NCI-H2107 treated with DMSO at 0.1 percent for 48 hours (cell line): ENCODE measurements at regions not wholly inside any gene's neighbourhood (a gene's known extent, or its start where the extent isn't known, plus 50 kb on each side); places are given as distances from the start of the nearest gene placed in this dataset.
"Not testable (repeated sequence)": the region's sequence is repeated elsewhere in the genome, so short reads cannot be mapped to it uniquely, and the experiment has no call there.

Source experiments
- DNase-seq: peaks from one replicate; lab custom pipeline; 2025; ENCODE audit not compliant: unreplicated experiment; lab: John Stamatoyannopoulos, UW

DNA sequence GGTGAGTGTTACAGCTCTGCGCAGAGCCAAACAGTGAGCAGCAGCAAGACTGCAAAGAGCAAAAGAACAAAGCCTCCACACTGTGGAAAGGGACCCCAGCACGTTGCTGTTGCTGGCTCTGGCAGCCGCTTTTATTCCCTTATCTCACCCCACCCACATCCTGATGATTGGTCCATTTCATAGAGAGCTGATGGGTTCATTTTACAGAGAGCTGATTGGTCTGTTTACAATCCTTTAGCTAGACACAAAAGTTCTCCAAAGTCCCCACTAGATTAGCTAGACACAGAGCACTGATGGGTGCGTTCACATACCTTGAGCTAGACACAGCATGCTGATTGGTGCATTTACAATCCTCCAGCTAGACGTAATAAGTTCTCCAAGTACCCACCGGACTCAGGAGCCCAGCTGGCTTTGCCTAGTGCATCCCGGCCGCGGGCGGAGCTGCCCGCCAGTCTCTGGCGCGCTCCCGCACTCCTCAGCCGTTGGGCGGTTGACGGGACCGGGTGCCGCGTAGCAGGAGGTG, 291.4 kb upstream of the PRSS16 start:
- peak; percentile 40 for DNase-seq

DNA sequence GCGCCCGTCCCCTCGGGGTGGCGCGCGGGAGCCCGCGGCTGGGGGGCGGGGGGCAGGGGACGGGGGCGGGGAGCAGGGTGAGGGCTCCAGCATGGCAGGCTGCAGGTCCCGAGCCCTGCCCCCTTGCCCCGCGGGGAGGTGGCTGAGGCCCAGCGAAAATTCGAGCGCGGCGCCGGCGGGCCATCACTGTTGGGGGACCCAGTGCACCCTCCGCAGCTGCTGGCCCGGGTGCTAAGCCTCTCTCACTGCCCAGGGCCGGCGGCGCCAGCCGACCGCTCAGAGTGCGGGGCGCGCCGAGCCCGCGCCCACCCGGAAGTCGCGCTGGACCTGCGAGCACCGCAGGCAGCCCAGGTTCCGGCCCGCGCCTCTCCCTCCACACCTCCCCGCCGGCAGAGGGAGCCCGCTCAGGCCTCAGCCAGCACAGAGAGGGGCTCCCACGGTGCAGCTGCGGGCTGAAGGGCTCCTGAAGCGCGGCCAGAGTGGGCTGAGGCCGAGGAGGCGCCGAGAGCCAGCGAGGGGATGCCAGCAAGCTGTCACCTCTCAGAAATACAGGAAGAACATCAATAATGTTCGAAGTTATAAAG, 290.8 kb upstream of the PRSS16 start:
- DNase-seq = not testable (repeated sequence)

DNA sequence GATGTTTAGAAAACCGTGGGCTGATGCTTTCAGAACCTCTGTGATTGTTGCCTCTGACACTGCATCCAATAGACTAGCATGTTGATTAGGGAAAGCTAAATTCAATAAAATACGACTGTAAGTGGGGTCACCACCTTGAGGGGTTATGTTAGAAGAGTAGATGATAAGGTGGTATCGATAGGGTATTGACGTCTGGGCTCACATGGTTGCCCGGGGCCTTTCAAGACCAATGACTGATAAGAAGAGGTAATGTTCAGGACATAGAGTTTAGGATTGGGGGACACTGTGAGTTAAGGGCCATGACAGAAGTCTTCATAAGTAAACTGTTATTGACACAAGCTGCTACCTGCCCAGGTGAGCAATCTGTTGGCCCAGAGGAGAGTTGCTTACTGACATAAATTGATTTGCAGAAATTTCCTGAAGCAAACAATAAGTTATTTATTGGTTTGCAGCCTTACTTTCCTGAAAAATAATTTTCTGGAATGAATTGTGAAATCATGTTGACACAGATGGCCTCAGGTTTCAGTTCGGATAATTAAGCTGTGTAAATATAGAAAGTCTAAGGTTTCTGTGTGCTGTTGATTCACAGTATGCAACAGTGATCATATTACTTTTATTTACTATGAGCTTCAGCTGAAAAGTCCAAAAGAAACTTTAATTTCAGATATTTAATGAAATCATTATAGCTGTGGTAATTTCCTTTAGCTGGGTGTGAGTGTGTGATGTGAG, 289.9 kb upstream of the PRSS16 start:
- not testable (repeated sequence) for DNase-seq

DNA sequence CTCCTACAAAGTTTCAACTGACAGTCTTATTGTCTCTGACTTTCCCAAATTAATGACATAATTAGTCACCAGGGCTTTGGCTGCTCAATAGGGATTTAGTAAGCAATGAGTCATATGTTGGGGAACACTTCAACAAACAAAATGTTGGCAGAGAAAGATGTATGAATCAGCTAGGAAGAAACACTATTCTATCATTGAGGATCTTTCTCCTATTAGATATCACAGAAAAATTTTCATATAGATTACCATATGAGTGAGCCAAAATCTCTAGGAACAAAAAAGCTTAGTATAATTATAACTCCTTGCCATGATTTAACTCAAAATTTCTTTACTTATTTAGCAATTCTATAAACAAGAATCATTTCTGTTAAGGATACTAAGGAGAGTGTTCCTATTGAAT, 286.3 kb upstream of the PRSS16 start:
- DNase-seq = not testable (repeated sequence)

DNA sequence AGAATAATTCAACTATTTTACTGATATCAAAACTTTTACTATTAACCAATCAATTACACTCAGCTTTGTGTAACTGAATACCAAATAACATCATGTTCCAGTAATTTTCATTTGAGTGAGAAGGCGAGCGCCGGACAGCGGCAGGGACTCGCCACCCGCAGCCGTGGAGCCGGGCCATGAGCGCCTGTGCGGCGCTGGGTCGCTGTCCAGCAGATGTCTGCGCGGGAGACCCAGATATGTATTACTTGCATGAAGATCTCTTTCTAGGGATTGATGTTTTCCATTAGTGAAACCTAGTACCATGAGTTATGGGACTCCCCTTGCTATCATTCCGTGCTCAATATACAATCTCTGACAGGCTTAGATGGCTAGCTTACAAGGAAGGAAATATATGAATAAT, 245.1 kb upstream of the PRSS16 start:
- DNase-seq = no peak

DNA sequence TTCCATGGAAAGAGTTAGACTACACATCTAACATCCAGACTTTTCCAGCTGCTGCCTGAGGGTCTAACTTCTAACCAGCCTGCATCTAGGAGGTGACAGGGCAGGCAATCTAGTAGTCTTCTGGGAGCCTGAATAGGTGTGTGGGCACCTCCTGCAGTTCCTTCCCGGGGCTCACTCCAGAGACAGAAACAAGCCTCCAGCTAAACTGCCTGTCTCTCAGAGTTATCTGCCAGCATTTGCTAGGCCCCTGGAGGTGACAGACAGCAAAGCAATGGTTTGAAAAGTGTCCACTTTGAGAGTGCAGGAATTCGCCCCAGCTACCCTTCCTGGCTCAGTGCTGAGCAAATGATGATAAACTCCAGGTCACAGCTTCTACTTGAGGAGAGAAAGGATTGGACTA, 240.5 kb upstream of the PRSS16 start:
- no peak for DNase-seq

DNA sequence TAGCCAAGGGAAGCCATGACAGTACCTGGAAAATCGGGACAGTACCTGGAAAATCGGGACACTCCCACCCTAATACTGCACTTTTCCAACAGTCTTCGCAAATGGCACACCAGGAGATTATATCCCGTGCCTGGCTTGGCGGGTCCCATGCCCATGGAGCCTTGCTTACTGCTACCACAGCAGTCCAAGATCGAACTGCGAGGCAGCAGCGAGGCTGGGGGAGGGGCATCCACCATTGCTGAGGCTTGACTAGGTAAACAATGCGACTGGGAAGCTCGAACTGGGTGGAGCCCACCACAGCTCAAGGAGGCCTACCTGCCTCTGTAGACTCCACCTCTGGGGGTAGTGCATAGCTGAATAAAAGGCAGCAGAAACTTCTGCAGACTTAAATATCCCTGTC, 238.9 kb upstream of the PRSS16 start:
- not testable (repeated sequence) for DNase-seq

DNA sequence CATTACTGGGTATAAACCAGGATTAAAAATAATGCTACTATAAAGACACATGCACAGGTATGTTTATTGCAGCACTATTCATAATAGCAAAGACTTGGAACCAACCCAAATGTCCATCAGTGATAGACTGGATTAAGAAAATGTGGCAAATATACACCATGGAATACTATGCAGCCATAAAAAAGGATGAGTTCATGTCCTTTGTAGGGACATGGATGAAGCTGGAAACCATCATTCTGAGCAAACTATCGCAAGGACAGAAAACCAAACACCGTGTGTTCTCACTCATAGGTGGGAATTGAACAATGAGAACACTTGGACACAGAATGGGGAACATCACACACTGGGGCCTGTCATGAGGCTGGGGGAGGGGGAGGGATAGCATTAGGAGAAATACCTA, 233.4 kb upstream of the PRSS16 start:
- DNase-seq = not testable (repeated sequence)

DNA sequence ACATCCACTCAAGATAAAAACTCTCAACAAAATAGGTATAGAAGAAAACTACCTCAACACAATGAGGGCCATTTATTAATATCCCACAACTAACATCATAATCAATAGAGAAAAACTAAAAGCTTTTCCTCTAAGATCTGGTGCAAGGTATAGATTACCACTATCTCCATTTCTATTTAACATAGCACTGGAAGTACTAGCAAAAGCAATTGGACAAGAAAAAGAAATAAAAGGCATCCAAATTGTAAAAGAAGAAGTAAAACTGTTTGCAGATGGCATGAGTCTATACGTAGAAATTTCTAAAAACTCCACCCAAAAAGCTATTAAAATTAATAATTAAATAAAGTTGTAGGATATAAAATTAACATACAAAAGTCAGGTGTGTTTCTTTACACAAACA, 230.8 kb upstream of the PRSS16 start:
- no peak for DNase-seq

DNA sequence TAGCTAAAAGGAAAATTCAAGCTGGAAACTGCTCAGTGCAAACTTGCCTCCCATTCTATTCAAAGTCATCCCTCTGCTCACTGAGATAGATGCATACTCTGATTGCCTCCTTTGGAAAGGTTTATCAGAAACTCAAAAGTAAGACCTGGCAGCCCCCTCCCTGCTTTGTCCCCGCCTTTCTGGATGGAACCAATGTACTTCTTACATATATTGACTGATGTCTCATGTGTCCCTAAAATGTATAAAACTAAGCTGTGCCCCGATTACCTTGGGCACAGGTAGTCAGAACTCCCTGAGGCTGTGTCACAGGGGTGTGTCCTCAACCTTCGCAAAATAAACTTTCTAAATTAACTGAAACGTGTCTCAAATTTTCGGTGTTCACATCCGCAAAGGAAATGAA, 229.1 kb upstream of the PRSS16 start:
- not testable (repeated sequence) for DNase-seq

DNA sequence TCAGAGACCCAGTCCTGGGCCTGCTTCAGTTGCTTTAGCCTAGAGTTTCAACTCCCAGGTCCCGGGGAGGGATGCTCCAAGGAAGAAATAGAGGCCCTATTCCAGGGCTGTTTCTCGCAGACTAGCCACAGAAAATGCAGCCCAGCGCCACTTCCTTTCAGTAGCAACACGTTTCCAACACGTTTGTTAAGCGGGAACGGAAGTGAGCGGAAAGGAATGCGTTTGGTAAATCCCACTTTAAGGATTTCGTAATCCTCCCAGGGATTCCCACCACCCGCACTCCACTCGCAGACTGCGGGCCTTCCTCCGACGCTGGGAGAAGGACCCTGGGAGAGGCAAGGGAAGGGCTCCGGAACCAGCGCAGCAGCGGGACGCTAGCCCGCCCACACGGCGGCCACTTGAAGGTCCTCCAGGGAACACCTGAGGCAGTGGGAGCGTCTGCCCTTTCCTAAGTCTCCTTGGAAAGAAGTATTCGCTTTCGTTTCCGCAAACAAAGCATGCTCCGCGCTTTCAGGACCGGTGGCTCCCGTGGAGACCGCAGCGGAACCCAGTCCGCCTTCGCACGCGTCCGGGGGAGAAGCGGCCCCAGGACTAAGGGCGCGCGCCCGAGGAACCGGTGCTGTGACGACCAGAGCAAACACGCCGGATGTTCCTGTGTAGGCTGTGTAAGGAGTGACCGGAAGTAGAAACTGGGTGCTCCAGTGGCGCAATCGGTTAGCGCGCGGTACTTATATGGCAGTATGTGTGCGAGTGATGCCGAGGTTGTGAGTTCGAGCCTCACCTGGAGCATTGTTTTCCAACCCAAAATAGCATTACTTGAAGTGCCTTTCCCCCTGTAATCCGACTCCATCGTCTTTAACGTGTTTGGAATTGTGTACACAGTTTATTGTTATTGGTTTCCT, 227.6 kb upstream of the PRSS16 start:
- DNase-seq = peak; percentile 35

DNA sequence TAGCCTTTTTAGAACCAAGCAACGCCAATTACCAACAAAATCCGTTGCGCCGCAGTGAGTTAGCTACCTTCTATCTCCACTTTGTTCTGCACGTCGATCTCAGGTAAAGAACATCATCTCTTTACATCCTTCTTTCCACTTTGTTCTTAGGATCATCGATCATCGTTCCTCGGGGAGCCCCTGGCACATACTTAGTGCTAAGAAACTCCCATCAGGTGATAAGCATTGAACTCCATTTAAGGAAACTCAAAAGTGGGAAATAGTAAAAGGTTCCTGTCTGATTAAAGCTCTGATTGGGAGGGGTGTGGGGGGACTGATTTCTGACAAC, 227.0 kb upstream of the PRSS16 start:
- DNase-seq = no peak

DNA sequence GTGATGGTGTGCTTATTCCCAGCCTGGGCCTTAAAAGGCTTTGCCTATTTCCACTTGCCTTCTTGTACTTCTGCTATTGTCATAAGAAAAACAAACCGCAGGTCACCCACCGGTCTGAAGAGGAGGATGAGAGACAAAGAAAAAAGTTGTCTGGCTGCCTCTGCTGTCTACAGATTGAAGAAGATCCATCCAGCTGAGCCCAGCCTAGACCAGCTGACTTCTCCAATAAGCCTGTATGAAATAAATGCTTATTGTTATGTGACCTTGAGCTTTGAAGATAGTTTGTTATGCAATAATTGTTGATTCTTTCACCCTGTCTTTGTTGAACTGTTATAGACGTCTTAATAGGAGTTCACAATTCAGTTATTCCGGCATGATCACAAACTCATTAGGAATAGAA, 223.8 kb upstream of the PRSS16 start:
- DNase-seq = no peak

DNA sequence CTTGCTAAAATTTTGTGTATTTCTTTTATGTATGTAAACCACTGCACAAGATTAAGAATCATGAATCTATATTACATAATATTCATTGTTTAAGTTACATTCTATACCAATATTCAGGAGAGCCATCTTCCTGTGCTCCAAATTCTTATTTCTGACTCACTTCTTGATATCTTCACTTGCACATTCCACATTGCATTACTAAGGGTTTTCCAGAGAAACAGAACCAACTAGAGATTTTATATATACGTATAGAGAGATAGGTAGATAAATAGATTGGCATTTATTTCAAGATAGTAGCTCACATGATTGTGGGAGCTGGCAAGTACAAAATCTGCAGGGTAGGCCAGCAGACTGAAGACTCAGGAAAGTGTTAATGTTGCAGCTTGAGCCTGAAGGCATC, 222.2 kb upstream of the PRSS16 start:
- no peak for DNase-seq

DNA sequence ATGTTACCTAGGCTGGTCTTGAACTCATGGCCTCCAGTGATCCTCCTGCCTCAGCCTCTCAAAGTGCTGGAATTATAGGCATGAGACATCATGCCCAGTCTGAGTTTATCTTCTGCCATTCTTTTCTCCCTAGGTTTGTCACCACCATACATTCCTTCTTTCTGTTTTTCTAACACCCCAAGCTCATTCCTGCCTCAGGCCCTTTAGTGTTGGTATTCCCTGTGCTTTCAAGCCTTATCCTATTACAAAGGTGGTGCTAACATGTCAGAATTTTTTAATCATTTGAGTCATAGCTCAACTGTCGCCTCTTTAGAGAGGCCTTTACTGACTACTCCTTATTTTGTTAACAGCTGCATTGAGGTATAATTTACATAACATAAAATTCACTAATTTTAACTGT, 221.1 kb upstream of the PRSS16 start:
- no peak for DNase-seq

DNA sequence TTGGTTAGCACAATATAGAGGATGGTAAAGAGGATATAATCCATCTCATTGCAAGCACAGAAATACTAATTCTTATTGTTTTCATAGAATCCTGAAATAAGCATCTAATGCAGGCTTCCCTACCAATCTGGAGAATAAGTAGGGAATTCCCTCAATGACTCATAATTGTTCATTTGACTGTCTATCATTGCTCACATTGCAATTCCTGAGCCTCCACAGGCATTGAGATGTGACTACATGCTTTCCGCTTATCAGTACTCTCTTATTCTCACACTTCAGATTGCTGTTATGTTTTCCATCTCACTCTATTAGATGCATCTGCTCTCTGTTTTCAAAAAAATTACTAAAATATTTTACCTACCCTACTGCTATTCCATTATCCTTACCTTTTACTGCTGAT, 216.2 kb upstream of the PRSS16 start:
- no peak for DNase-seq

DNA sequence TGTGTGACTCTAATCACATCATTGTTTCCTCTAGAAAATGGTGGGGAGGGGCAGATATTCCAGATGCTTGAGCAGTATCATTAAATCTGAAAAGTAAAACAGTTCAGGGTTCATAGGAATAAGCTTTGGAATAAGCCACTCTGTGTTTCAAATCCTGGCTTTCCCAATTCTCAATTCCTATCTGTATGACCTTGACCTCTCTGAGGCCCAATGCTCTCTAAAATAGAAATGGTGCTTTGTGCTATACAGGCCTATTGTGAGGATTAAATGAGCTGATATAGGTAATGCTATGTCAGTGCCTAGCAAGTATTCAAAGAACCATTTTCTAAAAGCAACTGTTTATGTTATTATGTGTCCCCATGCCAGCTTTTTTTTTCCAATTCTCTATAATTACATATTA, 209.0 kb upstream of the PRSS16 start:
- DNase-seq = no peak

DNA sequence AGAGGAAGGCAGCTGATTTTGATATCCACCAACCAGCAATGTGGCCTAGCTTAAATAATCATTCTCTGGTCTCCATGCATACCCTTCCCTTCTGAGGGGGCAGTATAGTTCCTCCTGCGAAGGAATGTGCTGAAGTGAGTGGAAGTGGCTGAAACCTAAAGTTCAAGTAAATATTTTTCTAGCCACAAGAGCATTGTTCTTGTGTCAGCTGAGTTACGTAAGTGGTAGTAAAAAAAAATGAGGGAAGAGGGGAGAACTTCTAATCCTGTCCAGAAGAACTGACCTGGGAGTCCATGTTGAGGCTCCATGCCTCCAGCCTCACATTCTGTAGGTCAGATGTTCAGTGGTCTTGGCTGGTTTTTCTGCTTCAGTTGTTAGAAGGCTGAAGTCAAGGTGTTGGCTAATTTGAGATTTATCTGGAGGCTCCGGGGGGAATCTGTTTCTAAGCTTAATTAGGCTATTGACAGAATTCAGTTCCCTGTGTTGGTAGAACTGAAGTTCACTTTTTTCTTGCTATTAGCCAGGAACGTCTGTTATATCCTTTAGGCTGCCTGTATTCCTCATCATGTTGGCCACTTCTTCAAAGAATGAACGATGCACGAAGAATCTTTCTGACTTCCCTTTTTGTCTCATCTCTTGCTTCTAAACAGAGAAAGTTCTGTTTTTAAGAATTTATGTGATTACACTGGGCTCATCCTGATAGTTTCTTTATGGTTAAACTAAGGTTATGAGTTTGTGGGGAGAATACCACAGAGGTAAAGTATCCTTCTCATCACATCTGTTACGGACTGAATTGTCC, 207.1 kb upstream of the PRSS16 start:
- DNase-seq = no peak

DNA sequence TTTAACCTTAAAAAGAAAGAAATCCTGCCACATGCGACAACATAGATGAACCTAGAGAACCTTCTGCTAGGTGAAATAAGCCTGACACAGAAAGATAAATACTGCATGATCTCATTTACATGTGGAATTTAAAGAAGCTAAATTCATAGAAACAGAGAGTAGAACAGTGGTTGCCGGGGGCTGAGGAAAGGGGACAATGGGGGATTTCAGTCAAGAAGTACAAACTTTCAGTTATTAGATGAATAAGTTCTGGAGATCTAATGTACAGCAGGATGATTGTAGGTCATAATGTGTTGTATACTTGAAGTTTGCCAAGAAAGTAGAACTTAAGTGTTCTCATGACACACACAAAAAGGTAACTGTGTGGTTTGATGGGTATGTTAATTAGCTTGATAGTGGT, 204.3 kb upstream of the PRSS16 start:
- DNase-seq = no peak

DNA sequence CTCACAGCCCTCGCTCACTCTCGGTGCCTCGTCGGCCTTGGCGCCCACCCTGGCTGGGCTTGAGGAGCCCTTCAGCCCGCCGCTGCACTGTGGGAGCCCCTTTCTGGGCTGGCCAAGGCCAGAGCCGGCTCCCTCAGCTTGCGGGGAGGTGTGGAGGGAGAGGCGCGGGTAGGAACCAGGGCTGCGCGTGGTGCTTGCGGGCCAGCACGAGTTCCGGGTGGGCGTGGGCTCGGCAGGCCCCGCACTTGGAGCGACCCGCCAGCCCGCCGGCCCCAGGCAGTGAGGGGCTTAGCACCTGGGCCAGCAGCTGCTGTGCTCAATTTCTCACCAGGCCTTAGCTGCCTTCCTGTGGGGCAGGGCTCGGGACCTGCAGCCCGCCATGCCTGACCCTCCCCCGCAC, 202.4 kb upstream of the PRSS16 start:
- DNase-seq = not testable (repeated sequence)

DNA sequence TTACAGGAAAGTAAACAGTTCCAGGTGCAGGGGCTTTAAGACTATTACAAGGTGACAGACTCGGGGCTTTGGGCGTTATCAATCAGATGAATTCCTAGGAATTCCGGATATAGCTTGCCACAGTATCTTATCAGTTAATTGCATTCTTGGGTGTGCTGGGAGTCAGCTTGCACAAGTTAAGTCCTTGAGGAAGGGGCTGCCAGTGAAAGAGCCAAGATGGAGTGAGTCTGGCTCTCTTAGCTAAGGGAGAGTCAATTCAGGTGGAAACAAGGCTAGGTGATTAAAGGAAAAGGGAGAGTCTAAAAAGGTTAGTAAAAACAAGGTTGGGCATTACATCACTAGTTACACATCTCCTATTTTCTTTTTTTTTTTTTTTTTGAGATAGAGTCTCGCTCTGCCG, 199.8 kb upstream of the PRSS16 start:
- DNase-seq = not testable (repeated sequence)
